ENCODE measurements at regions not wholly inside any gene's neighbourhood (a gene's known extent, or its start where the extent isn't known, plus 50 kb on each side); places are given as distances from the start of the nearest gene placed in this dataset.

DNA sequence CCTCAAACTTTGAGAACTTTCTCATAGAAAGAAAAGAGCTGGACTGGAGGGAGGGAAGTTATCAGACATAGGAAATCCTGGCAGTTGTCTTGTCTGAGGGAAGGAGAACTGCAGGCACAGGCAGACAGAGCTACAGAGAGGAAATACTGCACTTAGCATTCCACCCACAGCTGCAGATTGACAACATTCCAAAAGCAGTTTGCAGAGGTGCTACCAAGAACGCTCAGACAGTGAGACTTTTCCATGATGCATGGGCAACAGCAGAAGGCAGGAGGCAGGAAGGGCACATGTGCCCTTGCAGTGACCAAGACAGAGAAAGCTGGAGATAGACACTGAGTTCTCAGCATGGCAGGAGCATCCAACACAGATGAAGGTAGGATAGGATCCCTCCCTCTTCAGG lies 327.5 kb upstream of the ZNF462 start:
- no peak for DNase-seq (ENCODE audit: low read depth)
- H3K4me3 ChIP-seq (replicated peaks; ENCODE audit: low read depth, low read length): no peak overlapping the region
- TF ChIP-seq, protein P1, sequence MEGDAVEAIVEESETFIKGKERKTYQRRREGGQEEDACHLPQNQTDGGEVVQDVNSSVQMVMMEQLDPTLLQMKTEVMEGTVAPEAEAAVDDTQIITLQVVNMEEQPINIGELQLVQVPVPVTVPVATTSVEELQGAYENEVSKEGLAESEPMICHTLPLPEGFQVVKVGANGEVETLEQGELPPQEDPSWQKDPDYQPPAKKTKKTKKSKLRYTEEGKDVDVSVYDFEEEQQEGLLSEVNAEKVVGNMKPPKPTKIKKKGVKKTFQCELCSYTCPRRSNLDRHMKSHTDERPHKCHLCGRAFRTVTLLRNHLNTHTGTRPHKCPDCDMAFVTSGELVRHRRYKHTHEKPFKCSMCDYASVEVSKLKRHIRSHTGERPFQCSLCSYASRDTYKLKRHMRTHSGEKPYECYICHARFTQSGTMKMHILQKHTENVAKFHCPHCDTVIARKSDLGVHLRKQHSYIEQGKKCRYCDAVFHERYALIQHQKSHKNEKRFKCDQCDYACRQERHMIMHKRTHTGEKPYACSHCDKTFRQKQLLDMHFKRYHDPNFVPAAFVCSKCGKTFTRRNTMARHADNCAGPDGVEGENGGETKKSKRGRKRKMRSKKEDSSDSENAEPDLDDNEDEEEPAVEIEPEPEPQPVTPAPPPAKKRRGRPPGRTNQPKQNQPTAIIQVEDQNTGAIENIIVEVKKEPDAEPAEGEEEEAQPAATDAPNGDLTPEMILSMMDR (IDR thresholded peaks at IDR 0.05; ENCODE audit: low read length, missing control alignments): no peak

DNA sequence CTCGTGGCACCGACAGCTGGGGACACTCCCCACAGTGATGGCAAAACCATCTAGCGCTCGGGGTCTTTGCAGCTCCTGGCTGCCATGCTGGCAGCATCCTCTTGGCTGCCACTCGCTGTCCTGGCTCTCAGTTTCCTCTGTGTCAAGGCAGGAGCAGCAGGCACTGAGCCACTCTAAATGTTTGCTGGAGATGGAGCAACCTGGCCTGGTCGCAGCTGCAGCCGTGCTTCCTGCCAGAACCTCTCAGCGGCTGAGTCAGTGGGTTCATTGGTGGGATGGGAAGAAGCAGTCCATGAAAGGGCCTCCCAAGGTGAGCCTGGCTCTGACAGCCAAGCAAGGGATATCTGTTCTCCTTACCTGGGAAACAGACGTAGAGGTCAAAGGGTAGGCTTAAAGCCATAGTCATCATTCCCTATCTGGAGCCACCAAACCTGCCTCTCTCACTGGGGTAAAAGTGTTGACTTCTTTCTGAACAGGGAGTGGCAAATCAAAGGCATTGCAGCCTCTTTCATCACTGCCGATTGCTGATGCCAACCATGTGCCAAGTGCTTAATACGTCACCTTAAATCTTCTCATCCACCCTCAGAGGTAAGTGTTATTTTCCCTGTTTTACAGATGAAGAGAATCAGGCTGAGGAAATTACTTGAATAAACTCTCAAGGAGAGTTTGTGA lies 304.8 kb upstream of the ZNF462 start:
- no peak overlapping the region for H3K4me3 ChIP-seq (replicated peaks; ENCODE audit: low read depth, low read length)
- no peak for DNase-seq (ENCODE audit: low read depth)
- TF ChIP-seq, protein P1 (IDR thresholded peaks at IDR 0.05; ENCODE audit: low read length, missing control alignments): no peak

DNA sequence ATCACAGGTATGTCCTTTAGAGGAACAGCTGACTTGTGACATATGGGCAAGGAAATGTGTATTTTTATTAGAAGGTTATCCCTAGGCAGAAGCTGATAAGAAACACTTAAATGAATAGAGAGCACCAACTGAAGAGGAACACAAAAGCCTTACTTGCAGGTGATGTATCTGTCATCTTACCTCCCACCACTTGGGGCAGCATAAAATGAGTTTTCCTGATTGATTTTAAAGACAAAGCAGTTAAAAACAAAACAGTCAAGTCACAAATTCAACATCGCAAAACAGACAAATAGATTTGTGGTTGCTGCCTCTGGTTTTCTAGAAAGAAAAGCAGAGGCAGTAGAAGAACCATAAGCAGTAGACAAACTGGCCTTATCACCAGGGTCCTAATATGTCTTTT lies 302.4 kb upstream of the ZNF462 start:
- no peak overlapping the region for H3K4me3 ChIP-seq (replicated peaks; ENCODE audit: low read depth, low read length)
- TF ChIP-seq, protein P1 (IDR thresholded peaks at IDR 0.05; ENCODE audit: low read length, missing control alignments): no peak
- no peak for DNase-seq (ENCODE audit: low read depth)

DNA sequence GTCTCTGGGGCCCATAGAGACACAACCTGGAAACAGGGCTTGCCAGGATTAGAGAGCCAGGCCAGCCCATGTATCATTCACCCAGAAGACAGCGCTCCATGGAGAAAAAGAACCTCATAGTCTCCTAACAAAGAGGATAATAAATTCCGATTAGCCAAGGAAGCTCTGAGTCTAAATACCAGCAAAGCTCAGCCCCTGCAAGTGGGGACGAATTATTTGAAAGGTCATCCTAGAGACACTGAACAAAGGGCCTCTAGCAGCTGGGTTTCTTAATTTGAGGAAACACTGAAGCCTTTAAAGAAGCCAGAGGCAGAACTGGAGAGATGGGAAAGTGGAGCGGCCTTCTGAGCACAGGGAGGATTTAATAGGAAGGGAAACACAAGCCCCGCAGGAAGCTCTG lies 287.1 kb upstream of the ZNF462 start:
- no peak for DNase-seq (ENCODE audit: low read depth)
- TF ChIP-seq, protein P1 (IDR thresholded peaks at IDR 0.05; ENCODE audit: low read length, missing control alignments): no peak
- H3K4me3 ChIP-seq (replicated peaks; ENCODE audit: low read depth, low read length): no peak overlapping the region

DNA sequence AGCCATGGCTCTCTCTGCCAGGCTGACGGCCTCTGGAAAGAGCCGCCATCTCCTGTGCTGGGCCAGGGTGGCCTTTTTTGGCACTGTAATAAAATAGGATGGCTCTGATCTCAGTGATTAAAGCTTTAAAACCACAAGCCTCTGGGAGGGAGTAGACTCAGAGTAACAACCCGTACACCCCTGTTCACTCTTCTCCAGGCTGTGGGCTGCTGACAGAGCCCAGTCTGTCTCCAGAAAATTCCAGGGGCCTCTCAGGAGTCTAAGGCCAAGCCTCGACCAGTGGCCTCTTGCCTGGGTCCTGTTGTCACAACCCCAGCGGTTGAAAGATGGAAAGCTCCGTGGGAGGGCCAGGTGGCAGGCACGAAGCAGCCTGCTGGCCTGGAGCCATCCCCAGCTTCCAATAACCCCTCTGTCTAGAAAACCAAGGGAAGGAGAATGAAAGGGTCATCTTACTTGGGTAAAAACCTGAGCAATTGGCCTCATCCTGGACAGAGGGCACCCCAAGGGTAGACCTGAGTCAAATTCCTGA lies 286.7 kb upstream of the ZNF462 start:
- DNase-seq (ENCODE audit: low read depth): no peak
- TF ChIP-seq, protein P1 (IDR thresholded peaks at IDR 0.05; ENCODE audit: low read length, missing control alignments): no peak
- no peak overlapping the region for H3K4me3 ChIP-seq (replicated peaks; ENCODE audit: low read depth, low read length)

DNA sequence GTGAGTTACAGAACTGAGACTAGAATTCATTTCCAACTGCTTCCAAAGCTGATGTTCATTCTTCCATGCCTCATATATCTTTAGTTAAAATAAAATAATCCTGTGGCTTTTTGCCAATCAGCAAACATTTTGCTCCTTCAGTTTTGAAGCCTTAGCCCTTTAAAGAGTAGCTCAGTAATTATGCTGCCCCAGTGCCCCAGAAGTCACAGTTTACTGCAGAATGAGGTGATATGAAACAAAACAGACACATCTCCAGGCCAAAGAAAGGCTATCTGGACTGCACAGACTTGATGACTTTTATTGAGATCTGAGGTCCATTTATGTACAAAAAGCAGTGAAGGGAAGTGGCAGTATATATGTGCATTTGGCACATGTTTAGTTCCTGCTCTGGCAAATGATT lies 285.8 kb upstream of the ZNF462 start:
- TF ChIP-seq, protein P1 (IDR thresholded peaks at IDR 0.05; ENCODE audit: low read length, missing control alignments): no peak
- DNase-seq (ENCODE audit: low read depth): no peak
- H3K4me3 ChIP-seq (replicated peaks; ENCODE audit: low read depth, low read length): no peak overlapping the region

DNA sequence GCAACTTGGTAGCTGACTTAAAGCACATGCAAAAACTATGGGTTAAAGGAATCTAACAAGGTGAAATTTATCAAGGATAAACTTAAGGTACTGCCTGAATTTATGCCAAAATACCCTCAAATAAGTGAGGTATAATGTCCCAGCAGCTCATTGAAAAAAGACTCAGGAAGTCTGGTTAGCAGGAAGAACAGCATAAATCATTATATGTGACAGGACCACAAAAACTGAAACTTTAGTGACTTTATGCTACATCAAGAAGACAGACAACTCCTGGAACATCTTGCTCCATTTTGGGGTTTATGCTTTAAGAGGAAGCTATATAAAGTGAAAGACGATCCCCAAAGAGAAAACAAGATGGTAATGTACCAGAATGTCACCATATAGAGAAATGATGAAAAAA lies 282.4 kb upstream of the ZNF462 start:
- DNase-seq (ENCODE audit: low read depth): no peak
- no peak overlapping the region for H3K4me3 ChIP-seq (replicated peaks; ENCODE audit: low read depth, low read length)
- TF ChIP-seq, protein P1 (IDR thresholded peaks at IDR 0.05; ENCODE audit: low read length, missing control alignments): no peak

Data from fibroblast of pulmonary artery (primary cell).